ENCODE measurements at regions not wholly inside any gene's neighbourhood (a gene's known extent, or its start where the extent isn't known, plus 50 kb on each side); places are given as distances from the start of the nearest gene placed in this dataset.

DNA sequence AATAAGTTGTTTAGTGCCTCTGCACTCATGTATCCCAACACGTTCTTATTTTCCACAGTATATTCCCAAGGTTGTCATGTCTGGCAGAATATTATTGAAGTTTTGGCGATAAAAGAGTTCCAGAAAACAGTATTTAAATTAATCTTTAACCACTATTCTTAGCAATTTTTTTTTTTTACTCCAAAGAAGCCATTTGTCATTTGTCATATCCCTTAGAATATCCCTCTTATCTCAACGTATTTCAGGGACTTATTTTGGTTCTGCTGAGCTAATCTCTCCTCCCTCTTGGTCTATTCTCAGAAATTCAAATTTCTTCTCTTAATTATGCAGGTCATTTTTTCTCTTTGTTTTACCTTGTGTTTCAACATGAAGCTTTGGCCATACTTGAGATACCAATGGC lies 643.4 kb downstream of the ANKRD7 start:
- TF ChIP-seq, protein P1, sequence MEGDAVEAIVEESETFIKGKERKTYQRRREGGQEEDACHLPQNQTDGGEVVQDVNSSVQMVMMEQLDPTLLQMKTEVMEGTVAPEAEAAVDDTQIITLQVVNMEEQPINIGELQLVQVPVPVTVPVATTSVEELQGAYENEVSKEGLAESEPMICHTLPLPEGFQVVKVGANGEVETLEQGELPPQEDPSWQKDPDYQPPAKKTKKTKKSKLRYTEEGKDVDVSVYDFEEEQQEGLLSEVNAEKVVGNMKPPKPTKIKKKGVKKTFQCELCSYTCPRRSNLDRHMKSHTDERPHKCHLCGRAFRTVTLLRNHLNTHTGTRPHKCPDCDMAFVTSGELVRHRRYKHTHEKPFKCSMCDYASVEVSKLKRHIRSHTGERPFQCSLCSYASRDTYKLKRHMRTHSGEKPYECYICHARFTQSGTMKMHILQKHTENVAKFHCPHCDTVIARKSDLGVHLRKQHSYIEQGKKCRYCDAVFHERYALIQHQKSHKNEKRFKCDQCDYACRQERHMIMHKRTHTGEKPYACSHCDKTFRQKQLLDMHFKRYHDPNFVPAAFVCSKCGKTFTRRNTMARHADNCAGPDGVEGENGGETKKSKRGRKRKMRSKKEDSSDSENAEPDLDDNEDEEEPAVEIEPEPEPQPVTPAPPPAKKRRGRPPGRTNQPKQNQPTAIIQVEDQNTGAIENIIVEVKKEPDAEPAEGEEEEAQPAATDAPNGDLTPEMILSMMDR (conservative IDR thresholded peaks at IDR 0.05; ENCODE audit: low read length) = no peak
- no peak for TF ChIP-seq EZH2phosphoT487 (IDR thresholded peaks at IDR 0.05; ENCODE audit: borderline replicate concordance)

Measured in Loucy (cell line).